ENCODE measurements at regions not wholly inside any gene's neighbourhood (a gene's known extent, or its start where the extent isn't known, plus 50 kb on each side); places are given as distances from the start of the nearest gene placed in this dataset.

DNA sequence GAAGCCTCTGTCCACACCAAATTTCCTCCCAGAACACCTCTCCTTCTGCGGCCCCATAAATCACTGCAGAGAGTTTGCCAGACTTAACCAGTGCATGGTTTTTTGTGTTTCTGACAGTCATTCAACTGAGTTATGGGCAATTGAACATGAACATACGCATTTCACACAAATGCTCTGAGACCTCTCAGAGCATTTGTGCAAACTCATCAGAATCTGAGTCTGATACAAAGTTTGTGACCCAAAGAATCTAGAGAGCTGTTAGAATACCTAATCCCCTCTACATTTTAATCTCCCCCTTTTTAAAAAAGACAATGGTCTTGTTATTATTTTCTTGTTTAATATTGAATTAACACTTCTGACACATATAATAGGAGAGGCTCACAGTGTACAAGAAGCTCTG, 416.9 kb upstream of the SMARCA2 start:
- no peak for TF ChIP-seq POLR2AphosphoS5 (IDR thresholded peaks at IDR 0.05; ENCODE audit: low read depth)
- TF ChIP-seq, protein P1, sequence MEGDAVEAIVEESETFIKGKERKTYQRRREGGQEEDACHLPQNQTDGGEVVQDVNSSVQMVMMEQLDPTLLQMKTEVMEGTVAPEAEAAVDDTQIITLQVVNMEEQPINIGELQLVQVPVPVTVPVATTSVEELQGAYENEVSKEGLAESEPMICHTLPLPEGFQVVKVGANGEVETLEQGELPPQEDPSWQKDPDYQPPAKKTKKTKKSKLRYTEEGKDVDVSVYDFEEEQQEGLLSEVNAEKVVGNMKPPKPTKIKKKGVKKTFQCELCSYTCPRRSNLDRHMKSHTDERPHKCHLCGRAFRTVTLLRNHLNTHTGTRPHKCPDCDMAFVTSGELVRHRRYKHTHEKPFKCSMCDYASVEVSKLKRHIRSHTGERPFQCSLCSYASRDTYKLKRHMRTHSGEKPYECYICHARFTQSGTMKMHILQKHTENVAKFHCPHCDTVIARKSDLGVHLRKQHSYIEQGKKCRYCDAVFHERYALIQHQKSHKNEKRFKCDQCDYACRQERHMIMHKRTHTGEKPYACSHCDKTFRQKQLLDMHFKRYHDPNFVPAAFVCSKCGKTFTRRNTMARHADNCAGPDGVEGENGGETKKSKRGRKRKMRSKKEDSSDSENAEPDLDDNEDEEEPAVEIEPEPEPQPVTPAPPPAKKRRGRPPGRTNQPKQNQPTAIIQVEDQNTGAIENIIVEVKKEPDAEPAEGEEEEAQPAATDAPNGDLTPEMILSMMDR (conservative IDR thresholded peaks at IDR 0.05; ENCODE audit: low read depth in 2 of 2), result no peak
- TF ChIP-seq EZH2 (IDR thresholded peaks at IDR 0.05; ENCODE audit: low read depth, unreplicated experiment), result no peak
- TF ChIP-seq, protein P2, sequence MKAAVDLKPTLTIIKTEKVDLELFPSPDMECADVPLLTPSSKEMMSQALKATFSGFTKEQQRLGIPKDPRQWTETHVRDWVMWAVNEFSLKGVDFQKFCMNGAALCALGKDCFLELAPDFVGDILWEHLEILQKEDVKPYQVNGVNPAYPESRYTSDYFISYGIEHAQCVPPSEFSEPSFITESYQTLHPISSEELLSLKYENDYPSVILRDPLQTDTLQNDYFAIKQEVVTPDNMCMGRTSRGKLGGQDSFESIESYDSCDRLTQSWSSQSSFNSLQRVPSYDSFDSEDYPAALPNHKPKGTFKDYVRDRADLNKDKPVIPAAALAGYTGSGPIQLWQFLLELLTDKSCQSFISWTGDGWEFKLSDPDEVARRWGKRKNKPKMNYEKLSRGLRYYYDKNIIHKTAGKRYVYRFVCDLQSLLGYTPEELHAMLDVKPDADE (IDR thresholded peaks at IDR 0.05), result no peak
- TF ChIP-seq, protein P3, sequence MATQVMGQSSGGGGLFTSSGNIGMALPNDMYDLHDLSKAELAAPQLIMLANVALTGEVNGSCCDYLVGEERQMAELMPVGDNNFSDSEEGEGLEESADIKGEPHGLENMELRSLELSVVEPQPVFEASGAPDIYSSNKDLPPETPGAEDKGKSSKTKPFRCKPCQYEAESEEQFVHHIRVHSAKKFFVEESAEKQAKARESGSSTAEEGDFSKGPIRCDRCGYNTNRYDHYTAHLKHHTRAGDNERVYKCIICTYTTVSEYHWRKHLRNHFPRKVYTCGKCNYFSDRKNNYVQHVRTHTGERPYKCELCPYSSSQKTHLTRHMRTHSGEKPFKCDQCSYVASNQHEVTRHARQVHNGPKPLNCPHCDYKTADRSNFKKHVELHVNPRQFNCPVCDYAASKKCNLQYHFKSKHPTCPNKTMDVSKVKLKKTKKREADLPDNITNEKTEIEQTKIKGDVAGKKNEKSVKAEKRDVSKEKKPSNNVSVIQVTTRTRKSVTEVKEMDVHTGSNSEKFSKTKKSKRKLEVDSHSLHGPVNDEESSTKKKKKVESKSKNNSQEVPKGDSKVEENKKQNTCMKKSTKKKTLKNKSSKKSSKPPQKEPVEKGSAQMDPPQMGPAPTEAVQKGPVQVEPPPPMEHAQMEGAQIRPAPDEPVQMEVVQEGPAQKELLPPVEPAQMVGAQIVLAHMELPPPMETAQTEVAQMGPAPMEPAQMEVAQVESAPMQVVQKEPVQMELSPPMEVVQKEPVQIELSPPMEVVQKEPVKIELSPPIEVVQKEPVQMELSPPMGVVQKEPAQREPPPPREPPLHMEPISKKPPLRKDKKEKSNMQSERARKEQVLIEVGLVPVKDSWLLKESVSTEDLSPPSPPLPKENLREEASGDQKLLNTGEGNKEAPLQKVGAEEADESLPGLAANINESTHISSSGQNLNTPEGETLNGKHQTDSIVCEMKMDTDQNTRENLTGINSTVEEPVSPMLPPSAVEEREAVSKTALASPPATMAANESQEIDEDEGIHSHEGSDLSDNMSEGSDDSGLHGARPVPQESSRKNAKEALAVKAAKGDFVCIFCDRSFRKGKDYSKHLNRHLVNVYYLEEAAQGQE (IDR thresholded peaks at IDR 0.05; ENCODE audit: unreplicated experiment), result no peak
- TF ChIP-seq JUNB (IDR thresholded peaks at IDR 0.05; ENCODE audit: unreplicated experiment), result no peak
- TF ChIP-seq EZH2phosphoT487 (IDR thresholded peaks at IDR 0.05; ENCODE audit: unreplicated experiment), result no peak
- TF ChIP-seq STAT1 (IDR thresholded peaks at IDR 0.05; ENCODE audit: unreplicated experiment), result no peak
- TF ChIP-seq CREB1 (CRISPR knock-in tag; IDR thresholded peaks at IDR 0.05; ENCODE audit: low read depth), result no peak

Measured in GM23338 (cell line).